ENCODE measurements at regions not wholly inside any gene's neighbourhood (a gene's known extent, or its start where the extent isn't known, plus 50 kb on each side); places are given as distances from the start of the nearest gene placed in this dataset.

GRCh38 chr3:5951026-5951425 lies 763.5 kb downstream of the EDEM1 start:
- Histone ChIP-seq H3K27ac (ENCODE audit: extremely low read depth, low read depth, low read length) (no peak overlapping the region), H3K4me1 (replicated peaks in 1 of 2; ENCODE audit: control insufficient read depth in 2 of 2, insufficient read depth in 2 of 2, low read length in 2 of 2) (no peaks in the 10 kb centered on the region), H3K27me3 (ENCODE audit: control insufficient read depth in 2 of 2, insufficient read depth in 2 of 2, low read length in 2 of 2) (no peaks in the 10 kb centered on the region), H3K36me3 (ENCODE audit: control insufficient read depth, insufficient read depth, low read length) (no peaks in the 10 kb centered on the region), H3K4me3 (no peak overlapping the region), H3K9me3 (replicated peaks; ENCODE audit: control insufficient read depth, insufficient read depth, low read depth, low read length) (no peaks in the 10 kb centered on the region), H4K20me1 (replicated peaks; ENCODE audit: control insufficient read depth, insufficient read depth, low read length) (no peaks in the 10 kb centered on the region), H3K9ac (ENCODE audit: insufficient read depth in 1 of 2, low read depth in 2 of 2, low read length in 2 of 2) (no peak overlapping the region), H2AFZ (ENCODE audit: low read depth, low read length) (no peak overlapping the region), H3K9me1 (ENCODE audit: control insufficient read depth, insufficient read depth, low read length) (no peaks in the 10 kb centered on the region), H3K4me2 (ENCODE audit: insufficient read depth, low read length) (no peak overlapping the region), H3K79me2 (ENCODE audit: control insufficient read depth, insufficient read depth, low read length) (no peaks in the 10 kb centered on the region)
- POLR2A ChIA-PET: no interaction called here
- DNase-seq (ENCODE audit: extremely low read depth in 1 of 4, low spot score in 3 of 4) (no peak), ATAC-seq (no peak), FAIRE-seq (no peak)
- BruUV-seq (replicated peaks): no TSS peak
- intact Hi-C loops (cut with micrococcal nuclease): no loop called here
- TF ChIP-seq ZBTB17 (CRISPR knock-in tag; IDR thresholded peaks at IDR 0.05) (no peak), XRCC5 (IDR thresholded peaks at IDR 0.05; ENCODE audit: low read depth, low read length) (no peak), POLR2B (IDR thresholded peaks at IDR 0.05; ENCODE audit: low read depth, partially characterized antibody) (no peak), ZNF407 (IDR thresholded peaks at IDR 0.05; ENCODE audit: low read depth) (no peak), HINFP (tag; conservative IDR thresholded peaks at IDR 0.05; ENCODE audit: low read depth) (no peak), ETS1 (conservative IDR thresholded peaks at IDR 0.05; ENCODE audit: control insufficient read depth, low read depth, low read length) (no peak), ZNF311 (CRISPR knock-in tag; IDR thresholded peaks at IDR 0.05) (no peak), VEZF1 (CRISPR knock-in tag; IDR thresholded peaks at IDR 0.05) (no peak)
- WGBS (ENCODE audit: insufficient coverage, low coverage, missing lambda C conversion rate): 1% methylated on average over 3 of the region's 3 CpGs
- in situ Hi-C loops (cut with MboI): no loop called here
- CTCF ChIA-PET (ENCODE audit: low intra/inter-chr PET ratio): no interaction called here
